ENCODE measurements at regions not wholly inside any gene's neighbourhood (a gene's known extent, or its start where the extent isn't known, plus 50 kb on each side); places are given as distances from the start of the nearest gene placed in this dataset.

DNA sequence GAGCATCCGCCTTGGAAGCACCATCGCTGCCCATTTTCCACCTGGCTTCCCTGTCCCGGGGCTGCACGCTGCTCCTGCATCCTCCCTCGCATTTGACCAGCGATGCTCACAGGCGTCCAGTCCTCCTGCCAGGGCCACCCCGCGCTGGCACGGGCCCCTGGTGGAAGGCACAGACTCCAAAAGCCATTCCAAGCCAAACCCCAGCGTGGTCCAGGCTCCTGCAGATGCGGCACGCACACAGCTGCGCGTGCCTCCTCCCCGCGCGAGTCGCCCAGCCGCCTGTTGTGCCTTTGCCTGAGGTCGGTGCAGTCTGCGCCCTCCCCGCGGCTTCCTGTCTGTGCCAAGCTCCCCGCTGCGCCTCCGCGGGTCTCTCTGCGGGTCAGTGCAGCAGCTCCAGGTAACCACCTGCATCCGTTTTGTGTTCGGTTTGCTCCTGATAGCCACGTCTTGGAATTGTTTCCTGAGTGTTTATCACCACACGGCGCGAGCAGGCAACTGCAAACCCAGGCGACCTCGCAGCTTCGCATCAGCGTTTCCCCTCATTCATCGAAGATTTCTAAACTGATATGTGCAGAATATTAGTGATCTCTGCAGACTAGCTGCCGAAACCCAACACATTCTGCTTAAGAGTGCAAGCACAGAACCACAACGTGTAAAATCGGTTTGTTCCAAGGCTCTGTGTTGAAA lies 65.2 kb upstream of the SALL3 start:
- TF ChIP-seq EZH2 (IDR thresholded peaks at IDR 0.05; ENCODE audit: borderline replicate concordance, low read depth, low read length, severe bottlenecking) (peak; percentile 68), CTCF (IDR thresholded peaks at IDR 0.05; ENCODE audit: borderline replicate concordance, extremely low read depth, low read length, poor library complexity, severe bottlenecking) (no peak)

Measured in DND-41 (cell line).